GM19035 (cell line): ENCODE measurements at regions not wholly inside any gene's neighbourhood (a gene's known extent, or its start where the extent isn't known, plus 50 kb on each side); places are given as distances from the start of the nearest gene placed in this dataset.

ENCODE experiments used
- ATAC-seq: cut with Tn5 transposase; IDR thresholded peaks from one replicate; pipeline ENCODE4 v1.9.1; 2021; ENCODE audit not compliant: unreplicated experiment

GRCh38 chr16:86986809-86987487 lies 330.2 kb downstream of the C16orf95 start:
- ATAC-seq = no peak

- ATAC-seq = no peak
Measured at GRCh38 chr16:86987746-86988670, 329.2 kb downstream of the C16orf95 start.

GRCh38 chr16:86988920-86989696 lies 328.1 kb downstream of the C16orf95 start:
- ATAC-seq = no peak

GRCh38 chr16:86990451-86990850 lies 326.7 kb downstream of the C16orf95 start:
- no peak for ATAC-seq

- ATAC-seq = no peak
Measured at GRCh38 chr16:86991679-86992078, 325.5 kb downstream of the C16orf95 start.

- no peak for ATAC-seq
Measured at GRCh38 chr16:86992587-86992986, 324.6 kb downstream of the C16orf95 start.

- ATAC-seq = no peak
Measured at GRCh38 chr16:86993426-86994110, 323.6 kb downstream of the C16orf95 start.

- no peak for ATAC-seq
Measured at GRCh38 chr16:86994215-86994614, 323.0 kb downstream of the C16orf95 start.

GRCh38 chr16:86994651-86995171 lies 322.5 kb downstream of the C16orf95 start:
- no peak for ATAC-seq

GRCh38 chr16:86995456-86995855 lies 321.7 kb downstream of the C16orf95 start:
- ATAC-seq = no peak

- no peak for ATAC-seq
Measured at GRCh38 chr16:86996081-86996480, 321.1 kb downstream of the C16orf95 start.

- no peak for ATAC-seq
Measured at GRCh38 chr16:86997058-86997457, 320.1 kb downstream of the C16orf95 start.

GRCh38 chr16:86998196-86999001 lies 318.8 kb downstream of the C16orf95 start:
- no peak for ATAC-seq

- no peak for ATAC-seq
Measured at GRCh38 chr16:87000001-87000400, 317.2 kb downstream of the C16orf95 start.

GRCh38 chr16:87002717-87003413 lies 314.3 kb downstream of the C16orf95 start:
- no peak for ATAC-seq

- ATAC-seq = no peak
Measured at GRCh38 chr16:87003414-87003755, 313.8 kb downstream of the C16orf95 start.

GRCh38 chr16:87006021-87006420 lies 311.2 kb downstream of the C16orf95 start:
- no peak for ATAC-seq

- ATAC-seq = no peak
Measured at GRCh38 chr16:87006789-87007745, 310.1 kb downstream of the C16orf95 start.
